Spinal cord (tissue), 9 donors: ENCODE measurements at regions not wholly inside any gene's neighbourhood (a gene's known extent, or its start where the extent isn't known, plus 50 kb on each side); places are given as distances from the start of the nearest gene placed in this dataset.

Experiments
- DNase-seq, 6 donors: peaks; one replicate each; pipeline versions ENCODE4 v3.0.0 to v3.0.0-alpha.2; 2013 to 2015; ENCODE audit warnings: low spot score in 6 of 6, low read depth in 4 of 6
- H3K27ac ChIP-seq: one replicate; pipeline ENCODE4 v1.5.1; 2013; ENCODE audit warnings: low read depth, low read length, control low read depth
- H3K27me3 ChIP-seq: one replicate; pipeline ENCODE4 v1.6.1; 2013; ENCODE audit warnings: low read length; ENCODE audit not compliant: control insufficient read depth, insufficient read depth
- H3K36me3 ChIP-seq: one replicate; pipeline ENCODE4 v1.6.1; 2013; ENCODE audit warnings: low read length; ENCODE audit not compliant: control insufficient read depth, insufficient read depth
- H3K4me1 ChIP-seq: one replicate; pipeline ENCODE4 v1.6.1; 2013; ENCODE audit warnings: low read length; ENCODE audit not compliant: control insufficient read depth, insufficient read depth
- H3K4me3 ChIP-seq: one replicate; pipeline ENCODE4 v1.5.1; 2013; ENCODE audit warnings: low read depth, low read length, control low read depth
- H3K9me3 ChIP-seq: one replicate; pipeline ENCODE4 v1.6.1; 2013; ENCODE audit warnings: low read length; ENCODE audit not compliant: control insufficient read depth, insufficient read depth
- WGBS: methylation state at CpG from one replicate; pipeline ENCODE4 v1.1.5; 2013; ENCODE audit warnings: missing lambda C conversion rate; ENCODE audit not compliant: insufficient coverage; 5-methylcytosine and 5-hydroxymethylcytosine counted together
- donor health status: healthy.

- H3K4me3 ChIP-seq, result no peak overlapping the region
- H3K4me1 ChIP-seq, result no peaks in the 10 kb centered on the region
- no CpG with 5 or more reads among the region's 2 CpGs for WGBS
Observed at GRCh38 chr16:17828012-17828411, 357.3 kb upstream of the XYLT1 start.

GRCh38 chr16:17827313-17827712 lies 356.6 kb upstream of the XYLT1 start:
- Histone ChIP-seq H3K27ac (no peak overlapping the region), H3K36me3 (no peaks in the 10 kb centered on the region), H3K27me3 (no peaks in the 10 kb centered on the region), H3K4me3 (no peak overlapping the region), H3K4me1 (no peaks in the 10 kb centered on the region), H3K9me3 (no peaks in the 10 kb centered on the region)
- DNase-seq, result peak in 2 of 6 donors; percentile 56 to 83
- 67% methylated on average over 1 of the region's 1 CpG for WGBS

More at GRCh38 chr16:17828012-17828411, 357.3 kb upstream of the XYLT1 start:
- H3K36me3 ChIP-seq, result no peaks in the 10 kb centered on the region
- DNase-seq, result peak in 1 of 6 donors; percentile 22
- H3K9me3 ChIP-seq, result no peaks in the 10 kb centered on the region
- no peak overlapping the region for H3K27ac ChIP-seq
- no peaks in the 10 kb centered on the region for H3K27me3 ChIP-seq

- DNase-seq, result no peak
- H3K27ac ChIP-seq, result no peak overlapping the region
- no peaks in the 10 kb centered on the region for H3K36me3 ChIP-seq
- no peaks in the 10 kb centered on the region for H3K9me3 ChIP-seq
- H3K4me1 ChIP-seq, result no peaks in the 10 kb centered on the region
- WGBS, result 82% methylated on average over 2 of the region's 2 CpGs
- H3K27me3 ChIP-seq, result no peaks in the 10 kb centered on the region
- H3K4me3 ChIP-seq, result no peak overlapping the region
Observed at GRCh38 chr16:17817943-17818342, 347.2 kb upstream of the XYLT1 start.

GRCh38 chr16:17817260-17817659 lies 346.5 kb upstream of the XYLT1 start:
- H3K4me3 ChIP-seq, result no peak overlapping the region
- WGBS, result no CpG with 5 or more reads among the region's 1 CpG
- H3K27ac ChIP-seq, result no peak overlapping the region
- H3K36me3 ChIP-seq, result no peaks in the 10 kb centered on the region
- H3K9me3 ChIP-seq, result no peaks in the 10 kb centered on the region
- DNase-seq, result no peak
- H3K27me3 ChIP-seq, result no peaks in the 10 kb centered on the region
- H3K4me1 ChIP-seq, result no peaks in the 10 kb centered on the region

- DNase-seq, result no peak
- Histone ChIP-seq H3K36me3 (no peaks in the 10 kb centered on the region), H3K4me1 (no peaks in the 10 kb centered on the region), H3K27ac (no peak overlapping the region), H3K9me3 (no peaks in the 10 kb centered on the region), H3K4me3 (no peak overlapping the region), H3K27me3 (no peaks in the 10 kb centered on the region)
- no CpG with 5 or more reads among the region's 1 CpG for WGBS
Observed at GRCh38 chr16:17812771-17813170, 342.0 kb upstream of the XYLT1 start.

- H3K4me3 ChIP-seq, result no peak overlapping the region
- H3K27ac ChIP-seq, result no peak overlapping the region
- H3K4me1 ChIP-seq, result no peaks in the 10 kb centered on the region
- H3K36me3 ChIP-seq, result no peaks in the 10 kb centered on the region
- 47% methylated on average over 3 of the region's 8 CpGs for WGBS
- DNase-seq, result peak in 2 of 6 donors; percentile 24 to 74
- no peaks in the 10 kb centered on the region for H3K9me3 ChIP-seq
- H3K27me3 ChIP-seq, result peaks cover 5% of the 10 kb centered on the region
Observed at GRCh38 chr16:17804857-17805256, 334.1 kb upstream of the XYLT1 start.

- Histone ChIP-seq H3K9me3 (no peaks in the 10 kb centered on the region), H3K27me3 (peaks cover 5% of the 10 kb centered on the region), H3K36me3 (no peaks in the 10 kb centered on the region), H3K4me3 (no peak overlapping the region), H3K4me1 (no peaks in the 10 kb centered on the region), H3K27ac (no peak overlapping the region)
- DNase-seq, result no peak
- 95% methylated on average over 2 of the region's 5 CpGs for WGBS
Observed at GRCh38 chr16:17803625-17804410, 333.1 kb upstream of the XYLT1 start.

GRCh38 chr16:17802571-17802970 lies 331.8 kb upstream of the XYLT1 start:
- Histone ChIP-seq H3K9me3 (no peaks in the 10 kb centered on the region), H3K27ac (no peak overlapping the region), H3K36me3 (no peaks in the 10 kb centered on the region), H3K27me3 (peaks cover 5% of the 10 kb centered on the region), H3K4me1 (no peaks in the 10 kb centered on the region), H3K4me3 (no peak overlapping the region)
- no peak for DNase-seq
- no CpG with 5 or more reads among the region's 1 CpG for WGBS

GRCh38 chr16:17801068-17801467 lies 330.3 kb upstream of the XYLT1 start:
- DNase-seq, result no peak
- no peak overlapping the region for H3K4me3 ChIP-seq
- WGBS, result no CpG with 5 or more reads among the region's 1 CpG
- H3K27ac ChIP-seq, result no peak overlapping the region
- H3K27me3 ChIP-seq, result peaks cover 5% of the 10 kb centered on the region
- H3K36me3 ChIP-seq, result no peaks in the 10 kb centered on the region
- H3K9me3 ChIP-seq, result no peaks in the 10 kb centered on the region
- H3K4me1 ChIP-seq, result no peaks in the 10 kb centered on the region

GRCh38 chr16:17798716-17799115 lies 328.0 kb upstream of the XYLT1 start:
- DNase-seq, result peak in 1 of 6 donors; percentile 71
- Histone ChIP-seq H3K27me3 (peaks cover 2% of the 10 kb centered on the region), H3K4me1 (no peaks in the 10 kb centered on the region), H3K36me3 (no peaks in the 10 kb centered on the region), H3K9me3 (no peaks in the 10 kb centered on the region), H3K4me3 (no peak overlapping the region), H3K27ac (no peak overlapping the region)
- 60% methylated on average over 2 of the region's 3 CpGs for WGBS
